ENCODE measurements at regions not wholly inside any gene's neighbourhood (a gene's known extent, or its start where the extent isn't known, plus 50 kb on each side); places are given as distances from the start of the nearest gene placed in this dataset.

DNA sequence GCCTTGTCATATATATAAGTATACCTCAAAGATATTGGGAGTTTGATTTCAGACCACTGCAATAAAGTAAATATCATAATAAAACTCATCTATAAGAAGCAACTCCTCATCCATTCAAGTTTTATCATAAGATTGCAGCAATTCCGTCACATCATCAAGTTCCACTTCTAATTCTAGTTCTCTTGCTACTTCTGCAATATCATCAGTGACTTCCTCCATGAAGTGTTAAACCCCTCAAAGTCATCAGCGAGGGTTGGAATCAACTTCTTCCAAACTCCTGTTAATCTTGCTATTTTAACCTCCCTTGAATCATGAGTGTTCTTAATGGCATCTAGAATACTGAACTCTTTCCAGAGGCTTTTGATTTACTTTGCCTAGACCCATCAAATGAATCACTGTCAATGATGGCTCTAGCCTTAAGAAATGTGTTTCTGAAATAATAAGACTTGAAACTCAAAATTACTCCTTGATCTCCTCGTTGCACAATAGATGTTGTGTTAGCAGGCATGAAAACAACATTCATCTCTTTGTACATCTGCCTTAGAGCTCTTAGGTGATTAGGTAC lies 88.3 kb downstream of the RPE65 start (continued):
- TF ChIP-seq, protein P1, sequence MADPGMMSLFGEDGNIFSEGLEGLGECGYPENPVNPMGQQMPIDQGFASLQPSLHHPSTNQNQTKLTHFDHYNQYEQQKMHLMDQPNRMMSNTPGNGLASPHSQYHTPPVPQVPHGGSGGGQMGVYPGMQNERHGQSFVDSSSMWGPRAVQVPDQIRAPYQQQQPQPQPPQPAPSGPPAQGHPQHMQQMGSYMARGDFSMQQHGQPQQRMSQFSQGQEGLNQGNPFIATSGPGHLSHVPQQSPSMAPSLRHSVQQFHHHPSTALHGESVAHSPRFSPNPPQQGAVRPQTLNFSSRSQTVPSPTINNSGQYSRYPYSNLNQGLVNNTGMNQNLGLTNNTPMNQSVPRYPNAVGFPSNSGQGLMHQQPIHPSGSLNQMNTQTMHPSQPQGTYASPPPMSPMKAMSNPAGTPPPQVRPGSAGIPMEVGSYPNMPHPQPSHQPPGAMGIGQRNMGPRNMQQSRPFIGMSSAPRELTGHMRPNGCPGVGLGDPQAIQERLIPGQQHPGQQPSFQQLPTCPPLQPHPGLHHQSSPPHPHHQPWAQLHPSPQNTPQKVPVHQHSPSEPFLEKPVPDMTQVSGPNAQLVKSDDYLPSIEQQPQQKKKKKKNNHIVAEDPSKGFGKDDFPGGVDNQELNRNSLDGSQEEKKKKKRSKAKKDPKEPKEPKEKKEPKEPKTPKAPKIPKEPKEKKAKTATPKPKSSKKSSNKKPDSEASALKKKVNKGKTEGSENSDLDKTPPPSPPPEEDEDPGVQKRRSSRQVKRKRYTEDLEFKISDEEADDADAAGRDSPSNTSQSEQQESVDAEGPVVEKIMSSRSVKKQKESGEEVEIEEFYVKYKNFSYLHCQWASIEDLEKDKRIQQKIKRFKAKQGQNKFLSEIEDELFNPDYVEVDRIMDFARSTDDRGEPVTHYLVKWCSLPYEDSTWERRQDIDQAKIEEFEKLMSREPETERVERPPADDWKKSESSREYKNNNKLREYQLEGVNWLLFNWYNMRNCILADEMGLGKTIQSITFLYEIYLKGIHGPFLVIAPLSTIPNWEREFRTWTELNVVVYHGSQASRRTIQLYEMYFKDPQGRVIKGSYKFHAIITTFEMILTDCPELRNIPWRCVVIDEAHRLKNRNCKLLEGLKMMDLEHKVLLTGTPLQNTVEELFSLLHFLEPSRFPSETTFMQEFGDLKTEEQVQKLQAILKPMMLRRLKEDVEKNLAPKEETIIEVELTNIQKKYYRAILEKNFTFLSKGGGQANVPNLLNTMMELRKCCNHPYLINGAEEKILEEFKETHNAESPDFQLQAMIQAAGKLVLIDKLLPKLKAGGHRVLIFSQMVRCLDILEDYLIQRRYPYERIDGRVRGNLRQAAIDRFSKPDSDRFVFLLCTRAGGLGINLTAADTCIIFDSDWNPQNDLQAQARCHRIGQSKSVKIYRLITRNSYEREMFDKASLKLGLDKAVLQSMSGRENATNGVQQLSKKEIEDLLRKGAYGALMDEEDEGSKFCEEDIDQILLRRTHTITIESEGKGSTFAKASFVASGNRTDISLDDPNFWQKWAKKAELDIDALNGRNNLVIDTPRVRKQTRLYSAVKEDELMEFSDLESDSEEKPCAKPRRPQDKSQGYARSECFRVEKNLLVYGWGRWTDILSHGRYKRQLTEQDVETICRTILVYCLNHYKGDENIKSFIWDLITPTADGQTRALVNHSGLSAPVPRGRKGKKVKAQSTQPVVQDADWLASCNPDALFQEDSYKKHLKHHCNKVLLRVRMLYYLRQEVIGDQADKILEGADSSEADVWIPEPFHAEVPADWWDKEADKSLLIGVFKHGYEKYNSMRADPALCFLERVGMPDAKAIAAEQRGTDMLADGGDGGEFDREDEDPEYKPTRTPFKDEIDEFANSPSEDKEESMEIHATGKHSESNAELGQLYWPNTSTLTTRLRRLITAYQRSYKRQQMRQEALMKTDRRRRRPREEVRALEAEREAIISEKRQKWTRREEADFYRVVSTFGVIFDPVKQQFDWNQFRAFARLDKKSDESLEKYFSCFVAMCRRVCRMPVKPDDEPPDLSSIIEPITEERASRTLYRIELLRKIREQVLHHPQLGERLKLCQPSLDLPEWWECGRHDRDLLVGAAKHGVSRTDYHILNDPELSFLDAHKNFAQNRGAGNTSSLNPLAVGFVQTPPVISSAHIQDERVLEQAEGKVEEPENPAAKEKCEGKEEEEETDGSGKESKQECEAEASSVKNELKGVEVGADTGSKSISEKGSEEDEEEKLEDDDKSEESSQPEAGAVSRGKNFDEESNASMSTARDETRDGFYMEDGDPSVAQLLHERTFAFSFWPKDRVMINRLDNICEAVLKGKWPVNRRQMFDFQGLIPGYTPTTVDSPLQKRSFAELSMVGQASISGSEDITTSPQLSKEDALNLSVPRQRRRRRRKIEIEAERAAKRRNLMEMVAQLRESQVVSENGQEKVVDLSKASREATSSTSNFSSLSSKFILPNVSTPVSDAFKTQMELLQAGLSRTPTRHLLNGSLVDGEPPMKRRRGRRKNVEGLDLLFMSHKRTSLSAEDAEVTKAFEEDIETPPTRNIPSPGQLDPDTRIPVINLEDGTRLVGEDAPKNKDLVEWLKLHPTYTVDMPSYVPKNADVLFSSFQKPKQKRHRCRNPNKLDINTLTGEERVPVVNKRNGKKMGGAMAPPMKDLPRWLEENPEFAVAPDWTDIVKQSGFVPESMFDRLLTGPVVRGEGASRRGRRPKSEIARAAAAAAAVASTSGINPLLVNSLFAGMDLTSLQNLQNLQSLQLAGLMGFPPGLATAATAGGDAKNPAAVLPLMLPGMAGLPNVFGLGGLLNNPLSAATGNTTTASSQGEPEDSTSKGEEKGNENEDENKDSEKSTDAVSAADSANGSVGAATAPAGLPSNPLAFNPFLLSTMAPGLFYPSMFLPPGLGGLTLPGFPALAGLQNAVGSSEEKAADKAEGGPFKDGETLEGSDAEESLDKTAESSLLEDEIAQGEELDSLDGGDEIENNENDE (IDR thresholded peaks at IDR 0.05; ENCODE audit: insufficient replicate concordance, low read length) = no peak
- TF ChIP-seq RFX5 (IDR thresholded peaks at IDR 0.05; ENCODE audit: borderline replicate concordance, low read depth, low read length) (no peak), SP1 (IDR thresholded peaks at IDR 0.05; ENCODE audit: low read depth, low read length) (no peak), CREB1 (IDR thresholded peaks at IDR 0.05) (no peak), JUND (IDR thresholded peaks at IDR 0.05; ENCODE audit: low read length) (no peak), NRF1 (IDR thresholded peaks at IDR 0.05; ENCODE audit: low read depth, low read length) (no peak), PHF8 (conservative IDR thresholded peaks at IDR 0.05; ENCODE audit: low read depth, low read length) (no peak), POLR2A (IDR thresholded peaks at IDR 0.05; ENCODE audit: control extremely low read depth in 1 of 2, low read depth in 2 of 2, low read length in 2 of 2) (no peak), SRF (IDR thresholded peaks at IDR 0.05; ENCODE audit: low read depth, low read length) (no peak), SIRT6 (IDR thresholded peaks at IDR 0.05; ENCODE audit: low read length) (no peak), CHD1 (IDR thresholded peaks at IDR 0.05; ENCODE audit: low read depth, low read length) (no peak)
